Epithelial cell of esophagus (primary cell): ENCODE measurements at regions not wholly inside any gene's neighbourhood (a gene's known extent, or its start where the extent isn't known, plus 50 kb on each side); places are given as distances from the start of the nearest gene placed in this dataset.

Experiments
- DNase-seq: peaks from one replicate; pipeline ENCODE4 v3.0.0; 2010; ENCODE audit warnings: low read depth
- H3K4me3 ChIP-seq: 2 replicates; pipeline ENCODE4 v1.5.1; 2011; ENCODE audit warnings: mild to moderate bottlenecking, low read length, control low read depth
- TF ChIP-seq, protein P1 (sequence below): IDR thresholded peaks from 2 replicates; pipeline ENCODE4 v1.5.1; 2011; ENCODE audit warnings: low read depth, mild to moderate bottlenecking, low read length, control low read depth, inconsistent platforms; ENCODE audit not compliant: insufficient read depth; ENCODE audit errors: missing control alignments

DNA sequence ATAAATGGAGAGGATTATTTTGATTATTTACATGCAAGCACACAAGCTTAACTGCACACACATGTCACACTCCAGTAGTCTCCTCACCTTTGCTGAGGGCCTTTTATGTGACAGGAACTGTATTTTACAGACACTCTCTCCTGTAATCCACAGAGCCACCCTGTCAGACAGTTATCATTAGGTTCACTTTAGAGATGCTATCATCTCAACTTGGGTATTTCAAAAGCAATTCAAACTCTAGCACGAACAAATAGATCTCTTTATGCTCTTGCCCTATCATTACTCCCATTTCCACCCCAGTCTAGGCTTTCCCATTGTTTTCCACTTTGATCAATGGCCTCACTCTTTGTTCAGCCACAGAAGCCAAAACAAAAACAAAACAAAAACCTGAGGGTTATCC, 281.2 kb upstream of the EPHA4 start:
- H3K4me3 ChIP-seq: no peak overlapping the region
- no peak for DNase-seq
- TF ChIP-seq, protein P1, sequence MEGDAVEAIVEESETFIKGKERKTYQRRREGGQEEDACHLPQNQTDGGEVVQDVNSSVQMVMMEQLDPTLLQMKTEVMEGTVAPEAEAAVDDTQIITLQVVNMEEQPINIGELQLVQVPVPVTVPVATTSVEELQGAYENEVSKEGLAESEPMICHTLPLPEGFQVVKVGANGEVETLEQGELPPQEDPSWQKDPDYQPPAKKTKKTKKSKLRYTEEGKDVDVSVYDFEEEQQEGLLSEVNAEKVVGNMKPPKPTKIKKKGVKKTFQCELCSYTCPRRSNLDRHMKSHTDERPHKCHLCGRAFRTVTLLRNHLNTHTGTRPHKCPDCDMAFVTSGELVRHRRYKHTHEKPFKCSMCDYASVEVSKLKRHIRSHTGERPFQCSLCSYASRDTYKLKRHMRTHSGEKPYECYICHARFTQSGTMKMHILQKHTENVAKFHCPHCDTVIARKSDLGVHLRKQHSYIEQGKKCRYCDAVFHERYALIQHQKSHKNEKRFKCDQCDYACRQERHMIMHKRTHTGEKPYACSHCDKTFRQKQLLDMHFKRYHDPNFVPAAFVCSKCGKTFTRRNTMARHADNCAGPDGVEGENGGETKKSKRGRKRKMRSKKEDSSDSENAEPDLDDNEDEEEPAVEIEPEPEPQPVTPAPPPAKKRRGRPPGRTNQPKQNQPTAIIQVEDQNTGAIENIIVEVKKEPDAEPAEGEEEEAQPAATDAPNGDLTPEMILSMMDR: no peak

DNA sequence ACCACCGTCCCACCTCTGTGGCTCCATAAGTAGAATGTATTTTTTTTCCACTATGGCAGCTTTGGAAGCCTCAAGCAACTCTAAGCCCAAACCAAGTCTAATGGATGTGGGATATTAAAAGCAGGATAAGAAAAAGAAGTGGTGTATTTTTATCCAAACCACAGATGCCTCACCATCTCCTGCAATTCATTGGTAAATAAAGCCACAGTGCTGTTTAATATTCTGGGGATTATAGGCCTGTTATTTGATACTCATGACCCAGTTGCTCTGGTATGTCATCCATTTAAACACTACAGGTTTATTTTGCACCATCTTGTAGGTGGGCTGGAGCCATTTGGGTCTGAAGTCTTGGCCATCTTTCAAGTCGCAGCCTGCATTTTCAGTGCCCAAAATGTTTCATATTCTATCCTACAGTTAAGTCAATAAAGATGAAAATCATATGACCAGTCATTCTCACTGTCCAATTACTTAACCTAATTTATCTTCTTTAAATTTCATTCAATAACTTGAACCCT, 279.5 kb upstream of the EPHA4 start:
- TF ChIP-seq, protein P1: no peak
- no peak for DNase-seq
- H3K4me3 ChIP-seq: no peak overlapping the region

DNA sequence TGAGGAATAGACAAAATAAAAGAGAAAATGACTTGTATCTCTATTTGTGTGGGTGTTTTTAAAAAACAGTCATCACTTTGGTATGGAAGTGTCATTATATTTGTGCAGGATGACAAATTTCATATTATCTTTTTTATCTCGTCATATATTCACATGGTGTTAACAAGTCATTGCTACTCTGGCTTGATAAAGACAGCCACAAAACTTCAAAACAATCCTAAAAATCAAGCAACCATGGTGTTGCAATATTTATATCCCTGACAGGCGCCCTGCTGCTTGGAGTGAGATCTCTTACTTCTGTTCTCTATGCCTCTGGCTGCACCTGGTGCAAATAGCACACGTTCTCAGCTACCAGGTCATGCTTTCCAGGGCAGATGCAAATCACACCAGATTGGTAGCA, 278.0 kb upstream of the EPHA4 start:
- TF ChIP-seq, protein P1: no peak
- DNase-seq: no peak
- H3K4me3 ChIP-seq: no peak overlapping the region

DNA sequence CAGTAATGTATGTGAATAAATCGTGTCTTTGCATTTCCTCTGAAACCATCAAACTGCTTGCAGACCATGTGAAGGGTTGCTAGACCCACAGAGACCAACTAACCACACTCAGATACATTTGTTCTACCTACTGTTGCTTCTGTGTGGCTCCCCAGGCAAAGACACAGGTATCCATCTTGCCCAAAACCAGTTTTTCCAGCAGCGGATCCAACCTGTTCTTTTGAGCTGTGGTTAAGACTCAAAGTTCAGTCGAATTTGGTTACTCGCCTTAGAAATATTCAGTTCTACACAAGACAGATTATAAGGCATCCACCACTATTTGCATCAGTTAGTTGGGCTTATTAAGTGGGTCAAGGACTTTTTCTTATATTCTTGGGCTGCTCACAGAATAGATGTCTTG, 276.2 kb upstream of the EPHA4 start:
- DNase-seq: peak; percentile 46
- no peak overlapping the region for H3K4me3 ChIP-seq
- TF ChIP-seq, protein P1: no peak

DNA sequence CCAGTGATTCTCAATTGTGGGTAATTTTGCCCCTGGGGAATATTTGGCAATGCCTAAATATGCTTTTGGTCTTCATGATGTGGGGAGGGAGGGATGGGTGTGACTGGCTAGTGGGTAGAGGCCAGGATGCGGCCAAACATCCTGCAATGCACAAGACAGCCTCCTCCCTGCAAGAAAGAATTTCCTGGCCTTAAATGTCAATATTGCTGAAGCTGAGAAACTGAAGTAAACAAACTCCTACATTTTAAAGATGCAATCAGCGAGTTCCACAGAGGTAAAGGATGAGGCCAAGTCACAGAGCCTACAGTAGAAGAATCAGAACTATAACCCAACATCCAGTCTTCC, 272.9 kb upstream of the EPHA4 start:
- TF ChIP-seq, protein P1: no peak
- no peak for DNase-seq
- H3K4me3 ChIP-seq: no peak overlapping the region

DNA sequence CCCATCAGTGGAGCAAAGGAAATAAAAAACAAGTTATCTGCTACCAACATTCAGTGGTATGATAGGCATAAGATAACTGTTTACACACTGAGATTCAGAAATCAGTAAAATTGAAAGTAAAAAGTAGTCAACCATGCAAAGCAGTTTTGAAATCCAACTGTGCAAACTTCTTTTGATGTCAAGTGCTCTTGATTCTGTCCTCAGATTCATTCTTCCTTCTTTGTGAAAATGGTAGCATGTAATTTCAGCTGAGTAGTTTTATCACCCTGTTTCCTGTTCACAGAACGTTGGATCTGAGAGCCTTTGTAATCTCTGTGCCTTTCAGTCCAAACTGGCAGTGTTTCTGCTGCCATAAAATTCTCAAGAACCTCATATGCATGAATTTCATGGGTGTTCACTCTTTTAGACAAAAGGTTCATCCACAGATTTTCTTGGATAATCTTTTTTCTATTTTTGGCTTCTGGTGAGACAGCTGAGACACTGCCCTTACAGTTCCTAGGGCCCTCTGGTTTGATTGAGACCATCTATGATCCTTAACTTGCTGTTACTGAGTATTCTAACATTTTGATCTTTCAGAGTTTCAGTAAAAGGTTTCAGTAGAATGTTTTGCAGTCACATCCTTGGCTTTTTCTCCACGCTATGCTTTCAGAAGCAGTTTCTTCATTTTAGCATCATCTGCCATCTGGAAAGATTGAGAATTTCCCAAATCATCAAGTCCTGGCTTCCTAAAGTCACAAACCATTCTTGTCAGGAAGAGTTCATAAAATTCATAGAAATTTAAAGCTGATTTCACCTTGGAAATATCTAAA, 272.3 kb upstream of the EPHA4 start:
- no peak for DNase-seq
- no peak overlapping the region for H3K4me3 ChIP-seq
- TF ChIP-seq, protein P1: no peak

DNA sequence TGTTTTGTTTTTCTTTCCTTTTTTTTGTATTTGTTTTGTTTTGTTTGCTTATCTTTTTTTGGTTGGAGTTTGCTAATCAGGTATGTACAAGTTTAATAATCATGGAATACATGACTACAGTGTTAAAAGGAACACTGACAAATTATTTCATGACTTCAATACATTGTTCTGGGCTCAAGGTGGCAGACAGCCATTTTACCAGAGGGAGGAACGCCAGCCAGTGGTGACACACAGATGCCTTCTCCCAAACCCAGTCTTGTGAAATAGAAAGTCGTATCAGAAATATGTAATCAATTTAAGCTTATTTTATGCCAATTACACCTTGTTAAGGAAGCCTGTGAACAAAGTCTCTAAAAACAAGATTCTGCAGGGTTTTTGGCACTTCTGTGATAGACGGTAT, 264.0 kb upstream of the EPHA4 start:
- H3K4me3 ChIP-seq: no peak overlapping the region
- peak; percentile 31 for DNase-seq
- TF ChIP-seq, protein P1: peak; percentile 8
